ENCODE measurements at regions not wholly inside any gene's neighbourhood (a gene's known extent, or its start where the extent isn't known, plus 50 kb on each side); places are given as distances from the start of the nearest gene placed in this dataset.

DNA sequence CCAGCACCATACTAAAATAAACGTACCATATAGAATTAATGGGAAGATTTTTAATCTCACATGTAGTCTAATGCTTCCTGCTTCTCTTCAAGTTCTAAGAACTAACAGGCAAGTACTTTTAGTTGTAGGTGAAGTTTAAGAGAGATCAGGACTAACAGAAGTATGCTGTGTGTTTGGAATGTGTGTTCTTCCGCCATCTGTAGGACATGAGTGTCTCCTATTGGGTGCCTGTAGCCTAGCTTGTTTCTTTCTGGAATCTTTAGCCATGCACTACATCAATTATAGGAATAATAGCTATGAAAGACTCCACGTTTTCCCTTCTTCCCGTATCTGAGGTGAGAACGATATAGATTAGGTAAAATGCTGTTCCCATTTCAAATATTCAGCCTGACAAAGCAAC, 140.2 kb upstream of the AHR start:
- TF ChIP-seq EZH2phosphoT487 (IDR thresholded peaks at IDR 0.05; ENCODE audit: insufficient read depth, low read depth): no peak
- TF ChIP-seq EZH2 (IDR thresholded peaks at IDR 0.05; ENCODE audit: insufficient read depth, poor library complexity, severe bottlenecking): no peak
